IMR-90 (cell line): ENCODE measurements at regions not wholly inside any gene's neighbourhood (a gene's known extent, or its start where the extent isn't known, plus 50 kb on each side); places are given as distances from the start of the nearest gene placed in this dataset.

Experiments
- ATAC-seq: fragments of 200-7000 bp; cut with Tn5 transposase; 2 replicates; pipeline ENCODE4 v1.9.1; 2020; ENCODE audit warnings: low read depth, mild to moderate bottlenecking, moderate library complexity
- BruUV-seq: library from RNA; stranded (reverse); fragments of 400-500 nt; replicated peaks from 2 replicates; lab custom pipeline; 2021; lab: Mats Ljungman, UMichigan
- CTCF ChIA-PET: fragments of 300-600 bp; formaldehyde crosslinking; extraction: SDS; loops from one replicate; lab custom pipeline; 2021; ENCODE audit warnings: antibody characterized with exemption; lab: Yijun Ruan, JAX
- POLR2A ChIA-PET: fragments of 300-600 bp; sonication (Branson Sonifier 250); formaldehyde crosslinking; loops from one replicate; lab custom pipeline; 2022; ENCODE audit warnings: antibody characterized with exemption; ENCODE audit not compliant: unreplicated experiment; lab: Charles Lee
- DNase-seq: peaks from one replicate; pipeline ENCODE4 v3.0.0; 2013
- H2AFZ ChIP-seq: replicated peaks from 2 replicates; pipeline ENCODE3; 2013; ENCODE audit warnings: low read length, mild to moderate bottlenecking; ENCODE audit not compliant: poor library complexity
- H2AK5ac ChIP-seq: 2 replicates; pipeline ENCODE4 v1.6.1; 2013; ENCODE audit warnings: low read depth, low read length, inconsistent platforms
- H2AK9ac ChIP-seq: replicated peaks from 2 replicates; pipeline ENCODE3; 2013; ENCODE audit warnings: mild to moderate bottlenecking, low read depth, low read length, moderate library complexity; ENCODE audit not compliant: poor library complexity
- H2BK120ac ChIP-seq: 2 replicates; pipeline ENCODE4 v1.6.1; 2013; ENCODE audit warnings: low read depth, low read length, inconsistent platforms
- H2BK15ac ChIP-seq: 3 replicates; pipeline ENCODE4 v1.6.1; 2013; ENCODE audit warnings: low read depth, low read length, inconsistent platforms
- H2BK20ac ChIP-seq: 2 replicates; pipeline ENCODE4 v1.6.1; 2013; ENCODE audit warnings: low read depth, mild to moderate bottlenecking, inconsistent platforms, low read length, moderate library complexity
- H2BK5ac ChIP-seq: 2 replicates; pipeline ENCODE4 v1.6.1; 2013; ENCODE audit warnings: mild to moderate bottlenecking, low read depth, low read length, inconsistent platforms; ENCODE audit not compliant: poor library complexity, severe bottlenecking
- H3K14ac ChIP-seq: replicated peaks from 2 replicates; pipeline ENCODE4 v1.6.1; 2013; ENCODE audit warnings: low read depth, low read length, inconsistent platforms
- H3K18ac ChIP-seq: 2 replicates; pipeline ENCODE4 v1.6.1; 2013; ENCODE audit warnings: low read depth, low read length, control low read depth
- H3K23ac ChIP-seq: 2 replicates; pipeline ENCODE4 v1.6.1; 2013; ENCODE audit warnings: low read depth, low read length, inconsistent platforms
- H3K27ac ChIP-seq: 2 replicates; pipeline ENCODE4 v1.5.1; 2013; ENCODE audit warnings: mild to moderate bottlenecking, control low read depth, low read length; ENCODE audit not compliant: insufficient read depth
- H3K27me3 ChIP-seq: 2 replicates; pipeline ENCODE4 v1.6.1; 2013; ENCODE audit warnings: low read length; ENCODE audit not compliant: control insufficient read depth, insufficient read depth
- H3K36me3 ChIP-seq: 2 replicates; pipeline ENCODE4 v1.6.1; 2013; ENCODE audit warnings: low read length, mixed read lengths; ENCODE audit not compliant: control insufficient read depth, insufficient read depth
- H3K4ac ChIP-seq: 2 replicates; pipeline ENCODE4 v1.6.1; 2013; ENCODE audit warnings: low read depth, low read length, inconsistent platforms
- H3K4me1 ChIP-seq: 2 replicates; pipeline ENCODE4 v1.6.1; 2013; ENCODE audit warnings: low read length, mixed read lengths; ENCODE audit not compliant: control insufficient read depth, insufficient read depth
- H3K4me2 ChIP-seq: 2 replicates; pipeline ENCODE4 v1.6.1; 2013; ENCODE audit warnings: low read depth, mild to moderate bottlenecking, control low read depth, low read length, moderate library complexity
- H3K4me3 ChIP-seq: 2 replicates; pipeline ENCODE4 v1.5.1; 2013; ENCODE audit warnings: low read depth, mild to moderate bottlenecking, control low read depth, low read length, moderate library complexity; ENCODE audit not compliant: insufficient read depth
- H3K56ac ChIP-seq: 2 replicates; pipeline ENCODE4 v1.6.1; 2013; ENCODE audit warnings: low read length, inconsistent platforms; ENCODE audit not compliant: insufficient read depth; ENCODE audit errors: extremely low read depth
- H3K79me1 ChIP-seq, 2 experiments: 2 replicates each; pipeline ENCODE4 v1.6.1; 2013; ENCODE audit warnings: low read length in 2 of 2, inconsistent platforms in 1 of 2, low read depth in 1 of 2
- H3K9ac ChIP-seq: 2 replicates; pipeline ENCODE4 v1.6.1; 2013; ENCODE audit warnings: low read depth, low read length, control low read depth
- H3K9me1 ChIP-seq: 2 replicates; pipeline ENCODE4 v1.6.1; 2013; ENCODE audit warnings: low read length, inconsistent platforms; ENCODE audit not compliant: insufficient read depth
- H3K9me3 ChIP-seq: 2 replicates; pipeline ENCODE4 v1.6.1; 2013; ENCODE audit warnings: low read length; ENCODE audit not compliant: control insufficient read depth, insufficient read depth
- H4K20me1 ChIP-seq: 2 replicates; pipeline ENCODE4 v1.6.1; 2013; ENCODE audit warnings: low read length, inconsistent platforms; ENCODE audit not compliant: insufficient read depth
- H4K5ac ChIP-seq: 2 replicates; pipeline ENCODE4 v1.6.1; 2013; ENCODE audit warnings: mild to moderate bottlenecking, low read depth, low read length, control low read depth
- H4K8ac ChIP-seq, 2 experiments: 2 replicates each; pipeline ENCODE4 v1.6.1; 2013; ENCODE audit warnings: low read depth in 2 of 2, low read length in 2 of 2, control low read depth in 1 of 2, inconsistent platforms in 1 of 2
- H4K91ac ChIP-seq: 2 replicates; pipeline ENCODE4 v1.6.1; 2013; ENCODE audit warnings: low read depth, low read length, inconsistent platforms; ENCODE audit not compliant: insufficient read depth
- BHLHE40 ChIP-seq: fragments of 150-350 bp; IDR thresholded peaks from 2 replicates; pipeline ENCODE4 v1.6.1; 2016; ENCODE audit warnings: mild to moderate bottlenecking, low read depth, low read length
- CEBPB ChIP-seq: IDR thresholded peaks from 2 replicates; pipeline ENCODE4 v1.6.1; 2012; ENCODE audit warnings: low read depth, low read length, improper control_type of control experiment
- CHD1 ChIP-seq: IDR thresholded peaks from 2 replicates; pipeline ENCODE4 v1.6.1; 2012; ENCODE audit warnings: low read depth, low read length, improper control_type of control experiment
- ELK1 ChIP-seq: fragments of 150-350 bp; IDR thresholded peaks from 2 replicates; pipeline ENCODE4 v1.6.1; 2016; ENCODE audit warnings: low read depth, mild to moderate bottlenecking, low read length, moderate library complexity, borderline replicate concordance
- FOS ChIP-seq: fragments of 150-350 bp; IDR thresholded peaks from 2 replicates; pipeline ENCODE4 v1.6.1; 2016; ENCODE audit warnings: low read depth, low read length
- MAFK ChIP-seq: IDR thresholded peaks from 2 replicates; pipeline ENCODE4 v1.6.1; 2012; ENCODE audit warnings: low read depth, low read length, improper control_type of control experiment
- MAZ ChIP-seq: IDR thresholded peaks from 2 replicates; pipeline ENCODE4 v1.6.1; 2012; ENCODE audit warnings: low read depth, mild to moderate bottlenecking, low read length, improper control_type of control experiment, moderate library complexity, borderline replicate concordance
- MXI1 ChIP-seq: IDR thresholded peaks from 2 replicates; pipeline ENCODE4 v1.6.1; 2012; ENCODE audit warnings: low read depth, mild to moderate bottlenecking, low read length, moderate library complexity, borderline replicate concordance
- NFE2L2 ChIP-seq: fragments of 150-350 bp; IDR thresholded peaks from 2 replicates; pipeline ENCODE4 v1.6.1; 2016; ENCODE audit warnings: low read depth, mild to moderate bottlenecking, low read length
- POLR2A ChIP-seq: IDR thresholded peaks from 2 replicates; pipeline ENCODE4 v1.6.1; 2012; ENCODE audit warnings: mild to moderate bottlenecking, low read depth, low read length
- RFX5 ChIP-seq: IDR thresholded peaks from 2 replicates; pipeline ENCODE4 v1.8.0; 2012; ENCODE audit warnings: low read depth, mild to moderate bottlenecking, low read length, moderate library complexity
- SMC3 ChIP-seq: fragments of 150-350 bp; IDR thresholded peaks from 2 replicates; pipeline ENCODE4 v1.6.1; 2016; ENCODE audit warnings: low read depth, mild to moderate bottlenecking, antibody characterized with exemption, low read length, moderate library complexity
- USF2 ChIP-seq: fragments of 150-350 bp; IDR thresholded peaks from 2 replicates; pipeline ENCODE4 v1.6.1; 2017; ENCODE audit warnings: mild to moderate bottlenecking, antibody characterized with exemption, low read length, low read depth
- WGBS, 2 experiments: methylation state at CpG; one replicate each; pipeline versions ENCODE4 v1.1.5 to v1.1.7; 2013; ENCODE audit warnings: missing lambda C conversion rate in 2 of 2; ENCODE audit not compliant: insufficient read length in 1 of 2; ENCODE audit errors: extremely low coverage in 2 of 2; 5-methylcytosine and 5-hydroxymethylcytosine counted together
- dilution Hi-C: fragments of 300-500 bp; cut with HindIII; formaldehyde crosslinking; loops from one replicate; pipeline ENCODE4 v1.14.3; 2018; ENCODE audit warnings: low sequenced_read_pairs; ENCODE audit not compliant: unreplicated experiment
- in situ Hi-C: fragments of 300-500 bp; cut with MboI; formaldehyde crosslinking; loops from 3 replicates; pipeline ENCODE4 v1.14.3; 2019; ENCODE audit warnings: low sequenced_read_pairs, inconsistent platforms, mixed read lengths
- intact Hi-C: fragments of 100-400 bp; cut with micrococcal nuclease; formaldehyde crosslinking; loops from 2 replicates; pipeline ENCODE4 v1.10.0; 2022

- H4K8ac ChIP-seq = no peak overlapping the region
- dilution Hi-C loops = no loop called here
- no peaks in the 10 kb centered on the region for H3K36me3 ChIP-seq
- H2BK15ac ChIP-seq = no peak overlapping the region
- H3K79me1 ChIP-seq = no peaks in the 10 kb centered on the region
- H3K56ac ChIP-seq = no peak overlapping the region
- no peaks in the 10 kb centered on the region for H4K20me1 ChIP-seq
- no peak overlapping the region for H3K27ac ChIP-seq
- H3K9me3 ChIP-seq = peaks cover 3% of the 10 kb centered on the region
- H3K4me1 ChIP-seq = no peaks in the 10 kb centered on the region
- H2AK9ac ChIP-seq = no peak overlapping the region
- CTCF ChIA-PET = no interaction called here
- H3K9me1 ChIP-seq = no peaks in the 10 kb centered on the region
- intact Hi-C loops = no loop called here
- ATAC-seq = no peak
- no peak overlapping the region for H3K18ac ChIP-seq
- H3K14ac ChIP-seq = no peak overlapping the region
- H2BK20ac ChIP-seq = no peak overlapping the region
- H3K9ac ChIP-seq = no peak overlapping the region
- in situ Hi-C loops = no loop called here
- H2AK5ac ChIP-seq = no peak overlapping the region
- H4K91ac ChIP-seq = no peak overlapping the region
- POLR2A ChIA-PET = no interaction called here
- no peak overlapping the region for H3K4ac ChIP-seq
- no CpG with 5 or more reads among the region's 1 CpG for WGBS, 2 experiments
- no peak overlapping the region for H3K23ac ChIP-seq
- peak overlapping the region; percentile 33 for H2AFZ ChIP-seq
- no peak overlapping the region for H3K4me3 ChIP-seq
- H3K4me2 ChIP-seq = no peak overlapping the region
- no peak overlapping the region for H2BK120ac ChIP-seq
- TF ChIP-seq MAZ (no peak), SMC3 (no peak), MXI1 (no peak), USF2 (no peak), CEBPB (no peak), POLR2A (no peak), CHD1 (no peak), ELK1 (no peak), NFE2L2 (no peak), BHLHE40 (no peak), MAFK (no peak), RFX5 (no peak), FOS (no peak)
- no peak overlapping the region for H2BK5ac ChIP-seq
- no peak for DNase-seq
- no TSS peak for BruUV-seq
- H4K5ac ChIP-seq = no peak overlapping the region
- H3K27me3 ChIP-seq = no peaks in the 10 kb centered on the region
Observed at GRCh38 chr1:59195151-59195550, 101.7 kb upstream of the FGGY start.
